Retinal pigment epithelial cell (primary cell): ENCODE measurements at regions not wholly inside any gene's neighbourhood (a gene's known extent, or its start where the extent isn't known, plus 50 kb on each side); places are given as distances from the start of the nearest gene placed in this dataset.
"Not testable (repeated sequence)": the region's sequence is repeated elsewhere in the genome, so short reads cannot be mapped to it uniquely, and the experiment has no call there.

Source experiments
- DNase-seq: peaks from one replicate; pipeline ENCODE4 v3.0.0-alpha.2; 2010; ENCODE audit warnings: low read depth
- H3K4me3 ChIP-seq: 2 replicates; pipeline ENCODE4 v1.5.1; 2011; ENCODE audit warnings: mild to moderate bottlenecking, low read length, control low read depth, moderate library complexity
- TF ChIP-seq, protein P1 (sequence below): conservative IDR thresholded peaks from 2 replicates; pipeline ENCODE4 v1.5.1; 2011; ENCODE audit warnings: low read depth, low read length, control low read depth, inconsistent platforms

DNA sequence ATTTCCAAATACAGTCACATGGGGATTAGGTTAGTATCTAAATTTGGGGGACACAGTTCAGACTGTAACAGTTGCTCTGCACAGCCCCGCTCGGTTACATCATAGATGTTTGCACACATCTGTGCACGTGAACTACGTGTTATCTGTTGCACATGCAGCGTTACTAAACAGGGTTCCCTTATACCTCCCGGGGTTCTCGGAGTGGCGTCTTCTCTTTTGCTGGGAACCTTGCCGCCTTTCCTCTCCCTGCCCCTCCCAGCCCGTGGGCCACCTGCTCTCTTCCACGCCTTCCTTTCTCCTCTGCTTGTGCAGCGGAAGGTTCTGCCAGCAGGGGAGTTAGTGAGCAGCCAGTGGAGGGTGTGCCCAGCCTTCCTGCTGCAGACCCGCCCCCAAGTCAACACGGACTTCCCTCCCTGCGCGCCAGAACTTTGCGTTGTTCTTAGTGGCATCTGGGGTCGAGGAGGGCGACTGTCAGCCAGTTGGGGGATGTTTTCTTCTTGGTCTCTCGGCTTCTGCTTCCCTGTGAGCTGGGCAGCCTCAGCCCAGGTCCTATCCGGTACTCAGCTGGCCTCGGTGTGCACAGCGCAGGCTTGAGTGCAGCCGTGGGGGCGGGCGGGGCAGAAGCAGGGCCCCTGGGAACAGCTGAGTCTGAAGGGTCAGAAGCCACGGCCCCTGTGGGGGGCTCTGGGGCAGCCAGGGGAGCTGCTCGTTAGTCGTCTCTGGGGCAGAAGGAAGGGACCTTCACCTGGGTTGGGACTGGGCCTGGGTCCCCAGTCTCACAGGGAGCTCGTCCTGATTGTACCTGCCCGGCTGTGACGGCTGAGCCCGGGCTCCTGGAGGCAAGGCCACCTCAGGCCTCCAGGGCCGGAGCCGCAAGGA lies 146.7 kb downstream of the IGLL1 start:
- TF ChIP-seq, protein P1, sequence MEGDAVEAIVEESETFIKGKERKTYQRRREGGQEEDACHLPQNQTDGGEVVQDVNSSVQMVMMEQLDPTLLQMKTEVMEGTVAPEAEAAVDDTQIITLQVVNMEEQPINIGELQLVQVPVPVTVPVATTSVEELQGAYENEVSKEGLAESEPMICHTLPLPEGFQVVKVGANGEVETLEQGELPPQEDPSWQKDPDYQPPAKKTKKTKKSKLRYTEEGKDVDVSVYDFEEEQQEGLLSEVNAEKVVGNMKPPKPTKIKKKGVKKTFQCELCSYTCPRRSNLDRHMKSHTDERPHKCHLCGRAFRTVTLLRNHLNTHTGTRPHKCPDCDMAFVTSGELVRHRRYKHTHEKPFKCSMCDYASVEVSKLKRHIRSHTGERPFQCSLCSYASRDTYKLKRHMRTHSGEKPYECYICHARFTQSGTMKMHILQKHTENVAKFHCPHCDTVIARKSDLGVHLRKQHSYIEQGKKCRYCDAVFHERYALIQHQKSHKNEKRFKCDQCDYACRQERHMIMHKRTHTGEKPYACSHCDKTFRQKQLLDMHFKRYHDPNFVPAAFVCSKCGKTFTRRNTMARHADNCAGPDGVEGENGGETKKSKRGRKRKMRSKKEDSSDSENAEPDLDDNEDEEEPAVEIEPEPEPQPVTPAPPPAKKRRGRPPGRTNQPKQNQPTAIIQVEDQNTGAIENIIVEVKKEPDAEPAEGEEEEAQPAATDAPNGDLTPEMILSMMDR: peak; percentile 53
- DNase-seq: not testable (repeated sequence)
- H3K4me3 ChIP-seq: peak overlapping the region; percentile 24

DNA sequence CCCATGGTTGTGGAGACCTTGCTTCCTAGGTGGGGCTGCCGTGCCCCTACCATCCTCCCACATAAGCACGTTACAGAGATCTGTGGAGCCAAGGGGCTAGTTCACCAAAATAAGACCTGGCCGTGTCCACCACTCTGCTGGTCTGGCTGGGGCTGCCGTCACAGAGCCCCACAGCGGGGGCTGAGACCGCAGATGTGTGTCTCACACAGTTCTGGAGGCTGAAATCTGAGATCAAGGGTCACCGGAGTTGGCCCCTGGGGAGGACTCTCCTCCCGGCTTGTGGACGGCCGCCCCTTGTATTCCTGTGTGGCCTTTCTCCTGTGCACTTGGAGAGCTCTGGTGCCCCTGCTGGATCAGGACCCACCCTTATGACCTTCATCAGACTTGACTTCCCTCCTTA lies 147.4 kb downstream of the IGLL1 start:
- not testable (repeated sequence) for H3K4me3 ChIP-seq

DNA sequence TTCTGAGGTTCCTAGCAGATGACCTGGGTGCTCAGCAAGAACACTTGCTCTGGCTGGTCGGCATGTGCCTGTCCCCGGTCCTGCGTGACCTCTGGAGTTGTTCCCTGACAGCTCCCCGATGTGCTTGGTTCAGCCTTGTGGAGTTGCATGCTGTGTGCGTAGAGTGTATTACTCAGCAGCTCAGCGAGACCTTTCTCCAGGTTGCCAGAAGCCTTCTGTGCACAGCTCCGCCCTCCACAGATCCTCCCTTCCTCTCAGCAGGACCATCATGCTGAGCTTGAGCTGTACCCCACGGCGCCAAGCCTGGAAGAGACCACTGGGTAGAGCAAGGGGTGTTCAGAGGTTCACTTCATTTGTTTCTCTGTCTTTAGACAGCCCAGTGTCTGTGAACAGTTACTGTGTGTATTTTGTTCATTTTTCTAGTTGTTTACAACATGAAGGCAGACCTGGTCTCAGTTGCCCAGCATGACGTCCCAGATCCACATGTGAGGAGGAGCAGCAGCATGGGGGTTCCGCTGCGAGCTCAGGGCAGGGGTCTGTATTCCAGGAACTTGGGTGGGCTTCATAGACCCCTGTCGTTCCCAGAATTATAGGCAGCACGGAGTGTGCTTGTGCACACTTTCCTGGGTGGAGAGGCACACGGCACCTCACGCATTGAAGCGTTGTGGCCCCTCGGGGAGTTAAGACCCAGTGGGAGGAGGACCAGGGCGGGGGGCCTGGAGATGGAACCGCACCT lies 148.6 kb downstream of the IGLL1 start:
- H3K4me3 ChIP-seq: no peak overlapping the region
- DNase-seq: no peak
- TF ChIP-seq, protein P1: no peak

More for the DNA sequence above, 147.4 kb downstream of the IGLL1 start:
- not testable (repeated sequence) for DNase-seq

DNA sequence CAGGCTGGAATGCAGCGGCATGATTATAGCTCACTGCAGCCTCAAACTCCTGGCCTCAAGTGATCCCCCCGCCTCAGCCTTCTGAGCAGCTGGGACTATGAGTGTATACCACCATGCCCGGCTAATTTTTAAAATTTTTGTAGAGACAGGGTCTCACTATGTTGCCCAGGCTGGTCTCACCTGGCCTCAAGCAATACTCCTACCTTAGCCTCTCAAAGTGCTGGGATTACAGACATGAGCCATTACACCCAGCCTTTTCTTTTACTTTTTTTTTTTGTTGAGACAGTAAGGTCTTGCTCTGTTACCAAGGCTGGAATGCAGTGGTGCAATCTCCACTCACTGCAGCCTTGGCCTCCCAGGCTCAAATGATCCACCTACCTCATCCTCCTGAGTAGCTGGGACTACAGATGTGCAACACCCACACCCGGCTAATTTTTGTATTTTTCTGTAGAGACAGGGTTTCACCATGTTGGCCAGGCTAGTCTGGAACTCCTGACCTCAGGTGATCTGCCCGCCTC lies 155.5 kb downstream of the IGLL1 start:
- DNase-seq, H3K4me3 ChIP-seq: not testable (repeated sequence)

DNA sequence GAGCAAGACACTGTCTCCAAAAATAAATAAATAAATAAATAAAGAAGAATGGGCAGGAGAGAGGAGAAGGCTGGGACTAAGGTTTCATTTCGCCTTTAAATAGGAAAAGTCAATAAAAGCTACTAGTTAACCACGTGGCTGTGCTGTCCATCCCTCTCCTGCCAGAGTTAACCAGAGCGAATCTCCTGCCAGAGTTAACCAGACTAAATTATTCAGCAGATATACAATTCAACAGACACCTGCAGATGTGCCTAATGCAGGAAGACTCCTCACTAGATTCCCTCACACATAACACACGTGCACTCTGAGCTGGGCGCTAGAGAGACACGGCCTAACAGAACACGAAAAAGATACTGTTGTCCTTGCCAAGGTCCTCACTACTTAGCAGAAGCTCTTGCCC lies 156.1 kb downstream of the IGLL1 start:
- DNase-seq: no peak
- TF ChIP-seq, protein P1: no peak
- no peak overlapping the region for H3K4me3 ChIP-seq

DNA sequence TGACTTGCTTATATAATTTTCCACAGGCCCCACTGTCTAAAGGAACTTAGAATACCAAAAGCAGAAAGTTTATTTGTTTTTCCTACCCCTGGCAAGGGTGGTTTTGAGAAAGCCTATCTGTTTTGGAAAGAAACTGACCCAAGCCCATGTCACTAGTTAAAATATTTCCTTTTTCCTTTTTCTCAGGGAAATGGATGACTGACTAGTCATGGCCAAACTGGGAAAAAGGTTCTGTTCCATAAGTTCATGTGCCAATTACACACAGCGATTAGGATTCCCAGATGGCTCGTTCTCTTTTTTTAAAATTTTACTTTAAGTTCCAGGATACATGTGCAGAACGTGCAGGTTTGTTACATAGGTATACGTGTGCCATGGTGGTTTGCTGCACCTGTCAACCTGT lies 157.8 kb downstream of the IGLL1 start:
- not testable (repeated sequence) for DNase-seq, H3K4me3 ChIP-seq

DNA sequence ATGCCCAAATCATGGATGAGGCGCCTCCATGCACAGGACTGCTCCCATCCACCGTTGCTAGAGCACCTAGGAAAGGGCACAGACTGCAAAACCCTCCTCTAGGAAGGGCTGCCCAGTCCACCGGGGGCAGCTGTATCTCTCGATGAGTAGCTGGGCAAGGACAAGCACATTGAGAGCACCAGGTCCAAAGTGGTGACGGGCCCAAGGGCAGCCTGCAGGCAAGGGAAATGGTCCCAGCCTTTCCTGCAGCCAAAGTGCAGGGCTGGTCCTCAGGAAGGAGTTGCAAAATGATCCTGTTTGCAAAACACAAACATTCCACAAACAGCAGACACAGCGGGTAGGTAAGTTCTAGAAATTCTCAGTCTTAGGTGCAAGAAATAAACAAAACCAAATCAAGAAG lies 158.8 kb downstream of the IGLL1 start:
- H3K4me3 ChIP-seq, DNase-seq: not testable (repeated sequence)

DNA sequence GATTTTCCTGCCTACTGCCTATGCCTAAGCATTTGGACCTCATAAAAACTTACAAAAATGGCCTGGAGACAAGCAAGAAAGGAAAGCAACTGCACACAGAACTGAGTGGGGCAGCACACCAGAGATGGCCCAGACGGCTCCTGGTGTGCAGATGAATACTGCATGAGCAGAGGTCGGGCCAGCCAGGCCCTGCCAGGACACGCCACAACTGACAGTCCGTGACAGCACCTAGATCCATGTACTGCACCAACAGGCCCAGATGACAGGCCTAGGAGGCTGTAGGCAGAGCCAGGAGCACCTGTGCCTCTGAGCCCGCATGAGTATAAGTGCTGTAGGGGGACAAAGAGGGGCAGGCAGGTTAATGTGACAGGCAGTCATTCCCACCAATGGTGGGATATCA lies 160.2 kb downstream of the IGLL1 start:
- no peak overlapping the region for H3K4me3 ChIP-seq

DNA sequence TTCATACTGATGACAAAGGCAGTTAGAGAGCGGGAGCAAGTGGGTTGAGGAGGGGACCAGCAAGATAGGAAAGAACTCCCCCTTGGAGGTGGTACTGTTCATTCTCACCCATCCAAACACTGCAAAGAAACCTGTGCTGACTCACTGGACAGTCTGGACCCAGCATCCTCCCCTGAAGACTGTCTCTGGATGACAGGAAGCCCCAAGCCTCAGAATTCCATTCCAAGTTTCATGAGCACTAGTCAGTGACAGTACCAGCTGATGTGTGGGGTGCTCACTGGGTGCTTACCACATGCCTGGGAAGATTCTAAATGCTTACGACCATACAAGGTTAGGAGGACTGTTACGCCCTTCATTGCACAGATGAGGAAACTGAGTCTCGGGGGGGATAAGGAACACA lies 160.9 kb downstream of the IGLL1 start:
- no peak overlapping the region for H3K4me3 ChIP-seq
- DNase-seq: no peak
- TF ChIP-seq, protein P1: no peak

More for the DNA sequence above, 160.2 kb downstream of the IGLL1 start:
- DNase-seq: no peak
- TF ChIP-seq, protein P1: no peak
